Esophagus squamous epithelium (tissue), 4 donors: ENCODE measurements at regions not wholly inside any gene's neighbourhood (a gene's known extent, or its start where the extent isn't known, plus 50 kb on each side); places are given as distances from the start of the nearest gene placed in this dataset.

Source experiments
- POLR2A ChIP-seq, 4 donors: fragments of 450-650 bp; IDR thresholded peaks; one replicate each; pipeline ENCODE4 v1.6.1; 2017; ENCODE audit warnings: antibody characterized with exemption in 4 of 4, mild to moderate bottlenecking in 4 of 4, moderate library complexity in 3 of 4
- TF ChIP-seq, protein P1 (sequence below), 6 experiments: fragments of 450-650 bp in 4 of 6; fragments of 200-600 bp in 2 of 6; sonication (generic) in 2 of 6; IDR thresholded peaks; one replicate each; pipeline ENCODE4 v1.5.1; 2016 to 2019; ENCODE audit warnings: antibody characterized with exemption in 6 of 6, mild to moderate bottlenecking in 4 of 6, moderate library complexity in 4 of 6

DNA sequence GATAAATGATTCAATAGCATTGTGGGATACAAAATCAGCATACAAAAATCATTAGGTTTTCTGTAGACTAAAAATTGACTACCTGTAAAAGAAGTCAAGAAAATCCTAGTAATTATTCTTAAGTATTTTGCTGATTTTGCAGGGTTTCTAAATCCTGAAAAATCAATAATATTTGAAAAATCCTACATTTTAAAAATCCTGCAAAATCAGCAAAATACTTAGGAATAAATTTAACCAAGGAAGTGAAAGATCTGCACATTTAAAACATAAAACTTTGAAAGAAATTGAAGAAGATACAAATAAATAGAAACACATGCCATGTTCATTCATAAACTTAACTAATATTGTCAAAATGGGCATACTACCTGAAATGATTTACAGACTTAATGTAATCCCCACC, 517.7 kb downstream of the RERGL start:
- TF ChIP-seq, protein P1, sequence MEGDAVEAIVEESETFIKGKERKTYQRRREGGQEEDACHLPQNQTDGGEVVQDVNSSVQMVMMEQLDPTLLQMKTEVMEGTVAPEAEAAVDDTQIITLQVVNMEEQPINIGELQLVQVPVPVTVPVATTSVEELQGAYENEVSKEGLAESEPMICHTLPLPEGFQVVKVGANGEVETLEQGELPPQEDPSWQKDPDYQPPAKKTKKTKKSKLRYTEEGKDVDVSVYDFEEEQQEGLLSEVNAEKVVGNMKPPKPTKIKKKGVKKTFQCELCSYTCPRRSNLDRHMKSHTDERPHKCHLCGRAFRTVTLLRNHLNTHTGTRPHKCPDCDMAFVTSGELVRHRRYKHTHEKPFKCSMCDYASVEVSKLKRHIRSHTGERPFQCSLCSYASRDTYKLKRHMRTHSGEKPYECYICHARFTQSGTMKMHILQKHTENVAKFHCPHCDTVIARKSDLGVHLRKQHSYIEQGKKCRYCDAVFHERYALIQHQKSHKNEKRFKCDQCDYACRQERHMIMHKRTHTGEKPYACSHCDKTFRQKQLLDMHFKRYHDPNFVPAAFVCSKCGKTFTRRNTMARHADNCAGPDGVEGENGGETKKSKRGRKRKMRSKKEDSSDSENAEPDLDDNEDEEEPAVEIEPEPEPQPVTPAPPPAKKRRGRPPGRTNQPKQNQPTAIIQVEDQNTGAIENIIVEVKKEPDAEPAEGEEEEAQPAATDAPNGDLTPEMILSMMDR (IDR thresholded peaks at IDR 0.05), result no peak
- no peak for TF ChIP-seq POLR2A (IDR thresholded peaks at IDR 0.05)
